Ammon's horn (tissue), 1 donor: ENCODE measurements at regions not wholly inside any gene's neighbourhood (a gene's known extent, or its start where the extent isn't known, plus 50 kb on each side); places are given as distances from the start of the nearest gene placed in this dataset.

Experiments
- DNase-seq: peaks from one replicate; pipeline ENCODE4 v3.0.0-alpha.2; 2016; ENCODE audit warnings: low spot score

DNA sequence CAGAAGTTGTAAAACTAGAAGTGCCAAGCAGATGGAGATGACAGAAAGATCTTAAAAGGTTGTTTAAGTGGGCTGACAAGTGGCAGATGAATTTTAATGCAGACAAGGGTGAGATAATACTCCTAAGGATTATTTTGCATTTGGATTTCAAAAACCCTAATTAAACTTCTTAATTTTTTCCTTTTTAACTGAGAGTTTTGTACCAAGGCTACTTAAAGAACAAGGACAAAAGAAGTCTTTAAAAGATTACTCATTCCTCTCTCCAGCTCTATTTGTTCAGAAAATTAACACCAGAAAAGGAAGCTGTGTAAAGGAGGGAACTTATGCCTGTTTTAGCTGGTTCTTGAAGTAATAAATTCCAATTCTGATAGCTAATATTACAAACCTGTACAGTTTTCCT is 275.4 kb downstream of the ETNK1 start:
- DNase-seq: no peak

- DNase-seq: no peak
Observed at GRCh38 chr12:22904485-22904884, 279.5 kb downstream of the ETNK1 start.

GRCh38 chr12:22916241-22916640 is 291.3 kb downstream of the ETNK1 start:
- DNase-seq: no peak

DNA sequence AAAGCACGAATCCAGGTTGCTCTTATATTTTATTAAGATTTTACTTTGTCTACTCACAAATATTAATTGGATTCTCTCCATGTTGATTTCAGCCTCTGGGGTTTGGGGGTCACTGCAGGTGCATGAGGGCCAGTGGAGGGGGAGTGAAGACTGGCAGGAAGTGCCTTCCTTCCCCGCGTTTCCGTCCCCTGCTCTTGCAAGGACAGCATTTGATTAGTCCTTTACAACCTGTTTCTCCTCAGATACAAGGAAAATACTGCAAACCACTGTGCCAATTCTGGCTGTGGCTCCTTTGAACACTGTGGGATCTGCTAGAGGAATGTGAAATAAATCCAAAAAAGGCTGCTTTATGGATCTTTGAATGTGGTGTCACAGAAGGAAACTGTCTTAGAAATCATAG is 291.8 kb downstream of the ETNK1 start:
- no peak for DNase-seq

DNA sequence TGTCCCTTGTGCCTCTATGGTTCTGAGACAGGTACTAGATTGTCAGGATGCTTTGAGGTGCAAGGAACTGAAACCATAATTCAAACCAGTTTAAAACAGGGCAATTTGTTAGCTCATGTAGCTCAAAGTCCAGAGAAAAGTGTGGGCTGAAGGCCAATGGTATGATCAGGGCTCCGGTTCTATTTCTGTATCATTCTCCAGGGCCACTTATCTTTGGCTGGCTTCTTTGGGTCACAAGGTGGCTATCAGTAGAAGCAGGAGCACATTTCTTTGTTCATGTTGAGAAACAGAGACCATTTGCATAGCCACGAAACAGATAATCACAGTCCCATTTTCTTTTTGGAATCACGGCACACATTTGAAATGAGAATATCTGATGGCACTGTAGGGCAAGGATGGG is 294.9 kb downstream of the ETNK1 start:
- no peak for DNase-seq

GRCh38 chr12:22923768-22924167 is 298.8 kb downstream of the ETNK1 start:
- no peak for DNase-seq

DNA sequence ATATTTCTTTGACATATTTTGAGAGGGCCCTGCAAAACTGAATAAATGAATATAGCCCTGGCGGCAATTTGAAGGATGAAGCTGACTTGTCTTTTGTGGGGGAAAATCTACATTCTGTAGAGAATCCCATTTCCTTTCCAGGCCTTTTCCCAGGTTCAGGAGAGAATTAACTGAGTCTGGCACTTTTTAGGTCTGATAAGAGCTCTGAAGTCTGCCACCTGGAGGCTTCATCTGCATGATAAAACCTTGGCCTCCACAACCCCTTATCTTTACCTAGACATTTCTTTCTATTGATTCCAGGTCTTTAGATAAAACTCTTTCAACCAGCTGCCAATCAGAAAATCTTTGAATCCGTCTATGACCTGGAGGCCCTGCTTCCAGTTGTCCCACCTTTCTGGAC is 299.4 kb downstream of the ETNK1 start:
- DNase-seq: no peak

DNA sequence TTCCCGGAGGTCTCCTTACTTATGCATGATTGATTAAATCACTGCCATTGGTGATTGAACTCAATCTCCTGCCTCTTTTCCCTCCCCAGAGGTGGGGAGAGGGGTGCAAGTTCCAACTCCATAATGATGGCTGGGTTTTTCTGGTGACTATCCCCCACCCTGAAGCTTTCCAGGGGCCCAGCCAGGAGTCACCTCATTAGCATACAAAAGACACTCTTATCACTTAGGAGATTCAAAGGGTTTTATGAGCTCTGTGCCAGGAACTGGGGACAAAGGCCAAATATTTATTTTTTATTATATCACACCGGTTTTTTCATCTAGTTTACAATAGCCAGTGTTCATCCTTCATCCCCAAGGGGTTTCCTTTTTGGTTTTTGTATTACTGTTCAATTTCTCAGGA is 300.7 kb downstream of the ETNK1 start:
- no peak for DNase-seq

DNA sequence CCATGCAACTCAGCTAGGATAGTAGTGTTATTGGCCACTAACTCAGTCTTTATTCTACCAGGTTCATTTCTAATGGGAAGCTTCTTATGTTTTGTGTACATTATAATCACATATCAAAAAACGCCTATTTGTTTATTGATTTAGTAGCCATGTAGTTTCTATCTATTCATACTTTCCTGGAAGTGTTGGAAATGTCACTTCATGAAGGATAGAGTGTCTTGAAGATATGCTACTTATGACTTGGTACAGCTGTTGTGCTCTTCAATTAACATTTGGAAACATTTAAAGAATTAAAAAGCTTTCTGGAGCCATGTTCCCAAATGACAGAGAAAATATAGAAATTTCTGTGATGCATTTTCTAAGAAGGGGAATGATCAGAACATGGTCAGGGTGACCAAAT is 307.5 kb downstream of the ETNK1 start:
- DNase-seq: no peak

DNA sequence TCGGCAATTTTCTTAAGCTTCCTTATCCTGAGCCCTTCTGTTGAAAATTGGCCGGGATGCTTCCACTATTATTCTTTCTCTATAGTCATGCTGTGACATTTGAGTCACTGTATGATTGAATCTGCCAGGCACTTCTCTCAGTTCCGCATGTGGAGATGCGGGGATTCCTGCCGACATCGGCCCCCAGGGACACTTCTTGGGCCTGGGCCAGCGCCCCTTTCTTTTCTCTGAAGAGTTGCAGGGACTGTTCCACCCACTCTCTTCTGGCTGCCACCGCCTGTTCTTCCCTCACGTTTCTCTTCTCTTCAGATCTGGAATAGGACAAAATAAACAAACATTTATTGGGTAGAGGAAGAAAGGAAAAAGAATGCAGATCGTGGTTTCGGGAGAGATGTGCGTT is 310.1 kb downstream of the ETNK1 start:
- no peak for DNase-seq

GRCh38 chr12:22935501-22935900 is 310.5 kb downstream of the ETNK1 start:
- DNase-seq: peak; percentile 12

DNA sequence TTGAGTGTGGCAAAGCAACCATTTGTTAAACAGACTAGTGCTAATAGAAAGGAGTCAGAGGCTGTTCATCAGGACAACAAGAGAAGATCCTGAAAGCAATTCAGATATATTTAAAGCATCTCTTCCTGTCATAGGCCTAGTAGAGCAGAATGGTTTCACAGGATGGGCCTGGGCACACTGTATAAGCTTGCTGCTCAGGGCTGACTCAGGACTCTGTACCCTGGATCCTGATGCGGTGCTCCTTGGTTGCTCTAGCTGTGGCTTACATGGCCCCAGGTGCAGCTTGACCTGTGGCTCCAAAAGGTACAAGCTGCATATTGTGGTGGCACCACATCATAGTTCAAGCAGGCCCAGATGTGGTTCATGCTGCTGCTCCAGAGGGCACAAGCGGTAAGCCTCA is 313.4 kb downstream of the ETNK1 start:
- DNase-seq: no peak

DNA sequence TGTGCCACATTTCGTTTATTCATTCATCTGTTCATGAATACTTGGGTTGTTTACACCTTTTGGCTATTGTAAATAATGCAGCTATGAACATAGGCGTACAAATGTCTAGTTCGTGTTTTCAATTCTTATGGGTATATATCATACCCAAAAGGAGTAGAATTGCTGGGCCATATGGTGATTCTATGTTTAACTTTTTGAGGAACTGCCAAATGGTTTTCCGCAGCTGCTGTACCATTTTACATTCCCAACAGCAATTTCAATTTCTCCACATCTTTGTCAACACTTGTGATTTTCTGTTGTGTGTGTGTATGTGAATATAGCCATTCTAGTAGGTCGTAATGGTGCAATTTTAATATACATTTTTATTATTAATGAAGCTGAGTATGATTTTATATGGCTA is 326.2 kb downstream of the ETNK1 start:
- DNase-seq: no peak

DNA sequence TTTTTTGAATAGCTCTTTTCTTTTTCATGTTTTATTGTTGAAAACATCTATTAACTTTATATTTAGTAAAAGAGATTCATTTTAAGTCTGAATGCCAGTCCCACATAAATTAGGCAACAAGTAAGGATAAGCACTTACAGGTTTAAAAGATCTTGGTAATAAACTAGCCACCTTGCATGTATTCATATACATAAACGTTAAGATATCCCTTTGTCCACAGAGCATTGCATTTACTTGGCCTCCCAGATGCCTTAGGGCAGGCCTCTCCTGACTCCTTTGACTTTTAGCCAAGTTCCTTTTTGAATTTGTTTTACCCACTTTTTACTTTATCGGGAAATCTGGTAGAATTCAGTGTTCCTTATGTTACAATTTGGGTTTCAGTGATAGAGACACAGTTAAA is 331.7 kb downstream of the ETNK1 start:
- DNase-seq: no peak

GRCh38 chr12:22967171-22967570 is 342.2 kb downstream of the ETNK1 start:
- no peak for DNase-seq

- DNase-seq: no peak
Observed at GRCh38 chr12:22969521-22969920, 344.6 kb downstream of the ETNK1 start.

GRCh38 chr12:22971247-22971646 is 346.3 kb downstream of the ETNK1 start:
- DNase-seq: peak; percentile 19

DNA sequence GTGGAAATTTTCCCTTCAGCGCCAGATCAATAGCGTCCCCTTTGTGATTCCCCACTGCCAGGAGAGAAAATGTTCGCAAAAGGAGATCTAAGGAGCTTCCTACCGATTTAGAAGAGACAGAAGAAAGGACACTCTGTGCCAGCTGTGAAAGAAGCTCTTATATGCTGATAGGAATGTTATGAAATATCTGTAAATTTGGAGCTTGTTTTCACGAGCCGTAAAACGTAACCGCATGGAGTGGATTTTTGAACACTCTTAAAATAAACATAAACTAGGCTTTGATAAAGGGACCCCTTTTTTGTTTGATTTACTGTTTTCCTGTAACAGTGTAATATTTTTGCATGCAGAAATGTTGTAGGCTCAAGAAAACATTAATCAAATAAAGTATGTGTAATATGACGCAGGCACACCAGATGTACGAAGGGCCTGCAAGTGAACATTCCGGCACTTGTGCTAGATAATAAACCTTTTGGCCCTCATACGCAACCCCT is 346.8 kb downstream of the ETNK1 start:
- DNase-seq: no peak

GRCh38 chr12:22974865-22975264 is 349.9 kb downstream of the ETNK1 start:
- DNase-seq: no peak

DNA sequence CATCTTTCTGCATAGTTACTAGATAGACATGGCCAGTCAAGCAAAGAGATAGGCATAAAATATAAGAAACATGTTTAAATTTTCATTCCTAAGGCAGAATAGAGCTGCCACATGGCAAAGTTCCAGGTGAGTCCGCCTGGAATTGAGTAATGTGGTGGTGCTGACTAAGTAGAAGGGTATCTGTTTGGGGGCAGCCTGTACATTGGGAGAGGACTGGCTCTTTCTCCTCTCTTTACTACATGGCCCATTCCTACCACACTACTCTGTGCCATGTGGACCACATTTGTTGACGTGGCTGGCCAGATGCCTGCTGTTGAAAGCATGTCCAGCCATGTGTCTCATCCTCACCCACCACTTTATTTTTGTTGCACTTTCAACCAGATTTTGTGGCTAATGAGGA is 354.0 kb downstream of the ETNK1 start:
- no peak for DNase-seq

DNA sequence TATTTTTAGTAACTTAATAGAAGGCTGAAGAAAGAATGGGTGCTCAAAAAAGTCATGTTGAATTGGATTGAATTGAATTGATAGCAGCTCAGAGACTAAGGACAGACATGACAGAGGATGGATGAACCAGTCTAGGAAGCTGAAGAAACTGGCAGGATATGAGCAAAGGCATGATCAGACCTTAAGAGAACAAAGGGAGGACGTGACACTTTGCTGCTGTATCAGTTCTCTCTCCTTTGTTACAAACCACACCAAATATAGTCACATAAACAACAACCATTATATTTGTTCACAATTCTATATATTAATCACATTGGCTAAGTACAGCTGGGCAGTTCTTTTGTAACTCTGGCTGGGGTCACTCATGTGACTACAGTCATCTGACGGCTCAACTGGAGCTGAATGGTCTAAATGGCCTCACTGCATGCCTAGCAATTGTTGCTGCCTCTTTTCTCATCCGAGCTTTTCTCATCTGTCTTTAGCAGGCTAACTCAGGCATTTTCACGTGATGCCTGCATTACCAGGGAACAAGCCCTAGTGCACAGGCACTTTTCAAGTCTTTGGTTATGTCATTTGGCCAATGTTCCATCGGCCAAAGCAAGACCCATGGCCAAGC is 355.0 kb downstream of the ETNK1 start:
- DNase-seq: no peak

DNA sequence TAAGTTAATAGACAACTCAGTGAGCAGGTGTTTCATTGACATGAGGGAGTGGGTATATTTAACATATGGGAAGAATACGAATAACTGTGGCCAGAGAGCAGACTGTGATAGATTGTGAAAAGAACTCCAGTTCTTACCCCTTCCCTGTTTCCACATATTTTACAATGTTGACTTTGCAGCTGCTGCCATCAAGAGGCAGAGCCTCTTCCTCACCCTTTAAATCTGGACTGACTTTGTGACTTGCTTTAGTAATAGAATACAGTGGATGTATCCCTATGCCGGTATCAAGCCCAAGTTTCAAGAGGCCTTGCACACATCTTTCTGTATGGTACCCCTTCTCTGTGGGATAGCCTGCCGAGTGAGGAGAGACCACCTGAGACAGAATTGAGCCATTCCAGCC is 356.7 kb downstream of the ETNK1 start:
- no peak for DNase-seq

DNA sequence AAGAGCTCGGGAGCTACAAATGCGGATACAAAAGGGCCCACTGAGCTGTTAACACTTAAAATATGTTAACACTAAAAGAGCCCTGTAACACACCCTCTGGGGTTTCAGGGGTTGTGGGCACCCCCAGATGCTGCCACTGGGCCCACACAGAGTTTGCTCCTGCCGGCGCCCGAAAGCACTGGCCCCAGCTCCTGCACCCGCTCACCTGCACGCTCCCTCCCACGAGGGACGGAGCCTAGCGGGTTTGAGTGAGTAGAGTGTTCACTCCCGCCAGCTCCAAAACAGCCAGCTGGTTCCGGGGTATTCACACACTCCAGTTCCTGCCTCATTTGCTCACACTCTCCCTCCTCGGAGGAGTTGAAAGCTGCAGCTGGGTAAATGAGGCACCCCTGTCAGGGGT is 357.7 kb downstream of the ETNK1 start:
- DNase-seq: no peak

DNA sequence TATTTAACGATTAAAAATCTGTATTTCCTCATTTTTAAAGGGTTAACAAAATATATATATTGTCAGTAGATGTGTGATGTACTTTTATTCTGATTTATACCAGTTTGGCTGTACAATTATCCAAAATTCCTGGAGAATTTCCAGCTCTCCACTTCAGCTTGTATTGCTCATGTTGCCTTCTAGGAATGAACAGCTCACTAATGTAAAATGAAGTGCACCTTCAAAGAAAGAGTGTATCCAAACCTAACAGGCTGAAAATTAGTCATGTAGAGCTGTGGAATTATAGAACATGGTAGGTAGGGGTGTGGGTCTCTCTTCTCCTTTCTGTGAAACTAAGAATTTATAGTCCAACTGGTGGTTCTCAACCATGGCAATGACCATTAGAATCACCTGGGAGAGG is 362.0 kb downstream of the ETNK1 start:
- no peak for DNase-seq

DNA sequence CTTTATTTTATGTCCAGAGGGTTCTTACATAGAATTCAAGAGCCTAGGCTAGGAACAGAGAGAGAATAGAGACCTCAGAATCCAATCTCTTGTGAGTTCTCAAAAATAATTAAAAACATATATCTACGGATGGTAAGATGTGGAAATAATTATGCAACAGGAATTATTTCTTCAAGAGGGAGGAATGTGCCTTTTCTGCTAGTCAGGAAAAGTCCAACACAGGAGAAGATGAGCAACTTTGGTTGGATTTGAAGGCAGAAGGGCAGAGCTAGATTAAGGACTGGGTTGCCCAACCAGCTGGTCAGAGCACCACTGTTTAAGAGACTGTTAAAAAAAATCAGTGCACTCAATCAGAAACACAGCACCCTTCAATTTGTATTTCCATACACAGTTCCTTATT is 365.5 kb downstream of the ETNK1 start:
- no peak for DNase-seq
